GM21360 (cell line): ENCODE measurements at regions not wholly inside any gene's neighbourhood (a gene's known extent, or its start where the extent isn't known, plus 50 kb on each side); places are given as distances from the start of the nearest gene placed in this dataset.
"Not testable (repeated sequence)": the region's sequence is repeated elsewhere in the genome, so short reads cannot be mapped to it uniquely, and the experiment has no call there.

Experiments used
- ATAC-seq: cut with Tn5 transposase; IDR thresholded peaks from one replicate; pipeline ENCODE4 v1.9.1; 2021; ENCODE audit warnings: mild to moderate bottlenecking, moderate library complexity; ENCODE audit not compliant: unreplicated experiment

DNA sequence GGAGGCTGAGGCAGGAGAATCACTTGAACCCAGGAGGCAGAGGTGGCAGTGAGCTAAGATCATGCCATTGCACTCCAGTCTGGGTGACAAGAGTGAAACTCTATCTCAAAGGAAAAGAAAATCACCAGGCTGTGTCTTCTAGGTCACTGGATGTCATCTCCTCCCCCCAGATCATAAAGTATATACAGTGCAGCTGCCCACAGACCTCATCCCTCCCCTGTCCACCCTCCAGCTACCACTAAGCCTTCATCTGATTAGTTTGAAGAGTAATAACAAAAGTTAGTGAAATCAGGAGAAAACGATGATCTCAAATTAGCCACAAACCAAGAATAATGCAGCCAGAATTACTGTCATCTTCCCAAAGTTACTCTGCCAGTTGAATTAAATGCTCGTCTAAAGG, 117.2 kb downstream of the ZNF22 start:
- ATAC-seq, result not testable (repeated sequence)

DNA sequence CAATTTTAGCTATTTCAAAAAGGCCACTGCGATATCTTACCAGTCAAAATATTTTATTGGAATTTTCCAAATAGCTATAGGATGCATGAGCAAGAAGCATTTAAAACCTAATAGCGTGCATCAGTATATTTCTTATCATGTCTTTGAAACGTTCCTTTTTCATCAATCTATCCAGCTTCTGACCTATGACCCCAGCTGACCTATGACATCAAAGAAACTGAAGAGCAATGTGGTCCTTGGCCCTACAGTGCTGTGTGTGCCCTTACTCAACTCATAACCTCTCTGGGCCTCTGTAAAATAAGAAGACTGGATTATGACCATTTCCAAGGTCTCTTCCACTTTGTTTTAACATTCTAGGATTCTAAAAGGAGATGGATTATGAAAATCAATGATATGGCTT, 118.2 kb downstream of the ZNF22 start:
- no peak for ATAC-seq

DNA sequence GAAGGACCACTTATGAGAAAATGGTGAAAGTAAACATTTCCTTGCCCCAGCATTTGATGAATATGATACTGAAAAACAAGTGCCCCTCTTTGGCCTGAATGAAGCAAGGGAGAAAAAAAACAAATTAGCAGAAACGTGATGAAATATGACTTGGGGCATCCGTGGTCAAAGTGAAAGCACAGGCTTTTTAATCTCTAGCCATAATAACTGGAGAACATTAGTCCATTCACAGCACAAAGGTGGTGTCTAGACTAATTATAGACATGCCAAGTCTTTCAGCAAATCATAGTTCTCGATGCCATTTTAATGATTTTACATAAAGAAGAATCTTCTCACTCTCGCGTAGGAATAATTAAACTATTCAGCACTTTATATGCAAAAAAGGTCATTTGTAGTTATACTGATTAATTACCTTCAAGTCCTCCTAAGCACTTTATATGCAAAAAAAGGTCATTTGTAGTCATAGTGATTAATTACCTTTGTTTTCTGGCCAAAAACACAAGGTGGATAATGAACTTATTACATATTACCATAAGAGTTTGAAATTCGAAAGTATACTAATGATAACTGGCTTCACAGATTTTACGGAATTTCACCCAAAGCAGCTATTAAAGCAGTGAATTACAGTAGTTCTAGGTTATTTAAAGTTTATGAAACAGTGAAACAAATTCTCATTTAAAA, 121.6 kb downstream of the ZNF22 start:
- not testable (repeated sequence) for ATAC-seq

DNA sequence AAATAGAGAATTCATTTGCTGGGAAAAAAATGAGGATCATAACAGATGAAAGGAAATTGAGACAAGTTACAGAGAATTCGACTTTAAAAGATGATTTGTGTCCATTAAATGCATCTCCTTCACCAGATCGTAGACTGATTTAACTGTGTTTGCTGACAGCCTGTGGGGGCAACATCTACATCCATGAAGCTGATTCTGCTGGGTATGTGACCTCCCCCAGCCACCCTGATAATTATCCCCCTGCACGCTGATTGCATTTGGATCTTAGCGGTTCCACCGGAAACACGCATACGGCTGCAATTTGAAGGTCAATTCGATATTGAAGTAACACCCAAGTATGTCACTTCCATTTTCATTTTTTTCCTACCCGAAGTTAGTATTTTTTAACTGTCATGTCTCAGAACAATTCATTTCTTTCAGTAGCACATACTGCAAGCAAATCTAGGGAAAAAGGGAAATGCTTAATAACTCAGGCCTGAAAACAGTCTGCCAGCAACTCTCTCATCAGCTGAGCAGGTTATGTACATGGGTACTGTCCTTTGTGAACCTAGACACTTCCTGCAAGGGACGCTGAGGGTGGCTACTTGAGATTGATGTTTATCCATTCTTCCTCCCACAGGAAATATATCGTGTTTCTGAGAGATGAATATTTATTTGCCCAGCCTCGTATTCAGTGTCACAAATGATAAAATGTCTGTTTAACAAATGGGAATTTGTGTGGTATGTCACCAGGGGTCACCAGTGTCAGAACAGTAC, 134.9 kb downstream of the ZNF22 start:
- no peak for ATAC-seq

DNA sequence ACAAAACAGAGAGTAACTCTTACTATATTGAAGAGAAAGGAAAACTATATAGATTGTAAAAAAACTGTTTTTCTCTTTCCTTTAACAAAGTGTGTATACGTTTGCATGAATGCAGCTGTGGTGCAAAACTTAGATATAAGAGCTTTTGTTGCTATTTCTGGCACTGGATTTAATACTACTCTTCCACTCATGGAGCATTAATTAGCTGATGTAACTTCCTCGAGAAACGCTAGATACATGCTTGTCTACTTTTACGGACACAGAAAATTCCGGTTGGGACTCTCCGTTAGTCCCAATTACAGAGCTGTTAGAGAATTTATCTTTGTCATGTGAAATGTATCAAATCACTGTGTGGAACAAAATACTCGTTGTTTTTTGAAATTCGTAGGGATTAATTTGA, 135.5 kb downstream of the ZNF22 start:
- no peak for ATAC-seq

DNA sequence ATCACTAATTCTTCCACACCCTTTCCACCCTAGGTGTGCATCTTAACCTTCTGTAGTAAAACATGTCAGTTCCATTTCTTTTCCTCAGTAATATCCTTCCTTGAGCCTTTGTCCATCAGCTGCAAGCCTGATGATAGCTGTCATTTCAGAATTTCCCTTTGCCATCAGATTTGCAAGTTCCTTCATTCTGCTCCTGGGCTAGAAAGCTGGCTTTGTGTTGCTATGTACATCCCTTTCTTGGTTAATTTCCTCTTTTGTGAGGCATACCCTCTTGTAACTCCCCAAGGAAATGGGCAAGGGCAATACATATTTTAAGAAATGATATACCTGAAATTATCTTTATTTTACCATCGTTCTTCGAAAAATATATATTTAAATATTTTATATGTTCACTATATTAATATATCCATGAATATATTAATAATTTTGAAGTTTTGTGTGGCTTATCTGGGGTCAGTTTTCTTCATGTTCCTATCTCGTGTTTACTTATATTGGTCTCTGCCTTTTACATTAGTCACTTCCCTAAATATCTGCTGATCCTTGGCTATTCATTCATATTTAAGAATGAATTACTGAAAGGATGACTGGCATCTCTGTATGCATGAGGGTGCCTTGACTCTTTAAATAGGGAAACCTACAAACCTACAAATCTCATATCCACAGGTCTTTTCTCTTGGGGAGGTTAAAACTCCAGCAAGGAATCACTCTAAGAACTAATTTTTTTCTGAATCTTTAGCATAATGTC, 143.8 kb downstream of the ZNF22 start:
- no peak for ATAC-seq

DNA sequence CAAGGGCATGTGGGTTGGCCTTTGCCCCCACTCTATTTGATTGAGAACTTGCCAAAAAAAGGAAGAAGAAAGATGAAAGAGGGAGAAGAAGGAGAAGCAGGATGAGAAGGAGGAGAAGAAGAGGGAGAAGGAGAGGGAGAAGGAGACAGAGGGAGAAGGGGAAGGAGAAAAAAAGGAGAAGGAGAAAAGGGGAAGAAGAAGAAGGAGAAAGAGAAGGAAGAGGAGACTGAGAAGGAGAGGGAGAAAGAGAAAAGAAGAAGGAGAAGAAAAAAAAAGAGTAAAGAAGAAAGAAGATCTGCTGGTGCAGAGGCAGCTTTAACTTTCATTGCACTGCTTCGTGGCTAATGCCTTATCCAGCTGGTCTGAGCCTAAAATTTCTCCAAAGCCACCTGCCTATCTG, 144.4 kb downstream of the ZNF22 start:
- not testable (repeated sequence) for ATAC-seq

DNA sequence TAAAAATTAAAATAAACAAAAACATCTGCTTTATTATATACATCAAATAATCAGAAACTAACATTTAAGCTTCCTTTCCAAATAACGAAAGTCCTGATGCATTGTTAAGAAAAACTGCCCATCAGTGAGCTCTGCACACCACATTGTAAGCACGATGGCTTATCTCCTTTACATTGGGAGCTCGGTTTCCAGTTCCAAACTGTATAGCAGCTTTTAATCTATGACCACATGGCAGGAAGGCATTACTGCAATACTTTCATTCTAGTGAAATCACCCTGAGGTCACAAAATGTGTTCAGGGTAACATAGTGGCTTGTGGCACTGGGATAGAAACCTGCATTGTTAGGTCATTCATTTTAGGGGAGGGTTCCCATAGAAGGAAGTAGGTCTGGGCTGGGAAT, 146.3 kb downstream of the ZNF22 start:
- ATAC-seq, result no peak

DNA sequence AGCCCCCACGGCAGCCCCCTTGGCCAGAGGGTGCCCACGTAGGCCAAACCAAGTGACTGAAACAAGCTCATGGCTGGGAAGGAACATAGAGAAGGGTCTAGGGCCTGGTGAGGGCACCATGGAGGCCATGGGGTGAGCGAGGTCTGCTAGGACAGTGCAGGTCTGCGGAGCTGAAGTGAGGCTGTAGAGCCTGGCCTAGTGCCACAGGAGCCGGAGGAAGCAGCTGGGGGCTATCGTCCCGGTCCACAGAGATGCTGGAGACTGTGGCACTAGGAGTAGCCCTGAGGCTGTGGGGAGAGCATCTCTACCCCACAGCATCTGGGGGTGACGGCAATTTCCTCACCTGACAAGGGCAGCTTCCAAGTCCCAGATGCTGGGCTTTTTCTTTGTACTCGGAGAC, 150.3 kb downstream of the ZNF22 start:
- ATAC-seq, result no peak

DNA sequence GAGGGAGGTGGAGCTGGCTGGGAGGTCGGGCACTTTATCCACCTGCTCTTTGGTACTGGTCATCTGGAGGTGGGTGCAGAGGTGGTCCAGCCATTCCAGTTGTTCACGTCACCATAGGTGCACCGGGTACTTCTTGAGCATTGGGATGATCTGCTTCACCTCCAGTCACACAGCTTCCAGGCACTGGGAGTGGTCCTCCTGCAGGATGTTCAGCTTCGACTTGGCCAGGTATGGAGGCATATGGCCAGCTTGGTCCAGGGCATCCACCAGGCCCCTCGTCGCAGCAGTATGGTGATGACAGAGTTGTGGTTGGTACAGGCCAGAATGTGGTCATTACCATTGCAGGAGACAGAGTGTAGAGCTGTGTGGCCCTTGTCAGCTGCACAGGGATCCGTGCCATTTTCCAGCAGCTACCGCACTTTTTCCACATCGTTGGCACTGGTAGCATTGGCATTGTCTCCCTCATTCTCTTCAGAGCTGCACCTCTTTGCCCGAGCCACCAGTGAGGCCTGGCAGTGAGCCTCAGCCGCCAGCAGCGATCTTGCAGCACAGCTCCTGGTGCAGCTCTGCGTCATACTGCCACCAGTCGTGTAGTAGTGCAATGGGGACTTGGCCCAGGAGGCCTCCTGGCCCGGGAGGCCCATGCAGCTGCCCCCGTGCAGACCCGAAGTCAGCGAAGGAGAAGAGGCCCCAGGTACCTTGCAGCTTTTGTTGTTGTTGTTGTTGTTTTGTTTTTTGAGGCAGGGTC, 150.9 kb downstream of the ZNF22 start:
- no peak for ATAC-seq

DNA sequence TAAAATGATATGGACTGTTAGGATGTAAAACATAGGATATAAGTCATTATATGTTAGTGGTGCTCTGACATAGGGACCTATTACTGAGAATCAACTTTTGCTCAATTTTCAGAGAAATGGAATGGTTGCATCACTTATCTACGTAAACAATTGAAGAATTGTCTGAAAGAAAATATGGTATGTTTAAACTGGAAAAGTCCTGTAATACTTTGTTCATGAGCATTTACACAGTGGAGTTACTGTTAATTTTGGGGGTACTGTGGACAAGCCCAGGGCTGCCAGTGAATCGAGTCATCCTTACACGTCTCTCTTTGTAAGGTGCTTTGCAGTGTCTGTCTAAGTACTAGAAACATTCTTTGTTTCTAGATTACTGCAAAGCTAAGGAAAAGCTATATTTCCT, 152.0 kb downstream of the ZNF22 start:
- ATAC-seq, result no peak

DNA sequence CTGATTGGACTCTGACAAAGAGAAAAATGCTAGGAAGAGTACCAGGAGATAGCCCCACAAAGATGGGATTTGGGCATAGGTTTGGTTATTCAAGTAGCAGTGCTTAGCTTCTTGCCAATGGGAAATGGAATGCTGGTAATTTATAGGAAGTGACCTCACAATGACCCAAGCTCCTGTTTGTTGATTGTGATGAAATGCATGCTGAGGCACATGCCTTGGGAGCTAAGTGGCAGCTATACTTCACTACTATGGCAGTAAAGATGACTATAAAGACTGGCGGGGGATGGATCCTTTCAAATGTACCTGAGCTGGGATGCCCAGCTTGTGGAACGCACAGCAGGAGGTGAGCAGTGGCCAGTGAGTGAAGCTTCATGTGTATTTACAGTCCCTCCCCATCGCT, 153.8 kb downstream of the ZNF22 start:
- ATAC-seq, result no peak

DNA sequence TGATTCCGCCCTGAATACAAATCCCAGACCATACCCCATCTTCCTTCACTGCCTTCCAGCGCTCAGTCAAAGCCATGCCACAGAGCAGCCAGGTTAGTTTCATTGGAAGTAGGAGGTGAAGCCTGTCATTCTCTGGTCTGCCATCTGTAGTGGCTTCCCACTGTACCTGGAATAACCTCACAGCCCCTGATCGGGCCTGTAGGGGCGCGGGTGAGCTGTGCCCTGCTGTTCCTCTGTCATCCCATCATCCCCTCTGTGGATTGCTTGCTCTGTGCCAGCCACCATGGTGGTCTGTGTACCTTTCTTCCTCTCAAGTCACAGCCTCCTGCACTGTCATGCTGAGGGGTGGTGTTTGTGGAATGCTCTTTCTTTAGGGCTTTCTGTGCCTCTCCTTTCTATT, 155.1 kb downstream of the ZNF22 start:
- no peak for ATAC-seq

DNA sequence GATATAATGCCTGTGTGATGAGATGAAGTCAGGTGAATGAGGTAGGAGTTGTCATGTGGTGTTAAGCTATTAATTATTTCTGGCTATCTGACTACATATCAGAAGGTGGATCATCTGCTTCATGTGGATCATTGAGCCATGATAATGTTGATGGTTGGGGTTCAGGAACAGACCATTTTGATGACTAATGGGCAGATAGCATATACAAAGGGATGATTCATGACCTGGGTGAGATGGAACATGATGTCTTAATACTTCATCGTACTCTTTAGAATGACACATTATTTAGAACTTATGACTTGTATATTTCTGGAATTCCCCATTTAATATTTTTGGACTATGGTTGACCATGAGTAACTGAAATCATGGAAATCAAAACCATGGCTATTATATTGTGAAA, 155.1 kb downstream of the OR13A1 start:
- no peak for ATAC-seq

DNA sequence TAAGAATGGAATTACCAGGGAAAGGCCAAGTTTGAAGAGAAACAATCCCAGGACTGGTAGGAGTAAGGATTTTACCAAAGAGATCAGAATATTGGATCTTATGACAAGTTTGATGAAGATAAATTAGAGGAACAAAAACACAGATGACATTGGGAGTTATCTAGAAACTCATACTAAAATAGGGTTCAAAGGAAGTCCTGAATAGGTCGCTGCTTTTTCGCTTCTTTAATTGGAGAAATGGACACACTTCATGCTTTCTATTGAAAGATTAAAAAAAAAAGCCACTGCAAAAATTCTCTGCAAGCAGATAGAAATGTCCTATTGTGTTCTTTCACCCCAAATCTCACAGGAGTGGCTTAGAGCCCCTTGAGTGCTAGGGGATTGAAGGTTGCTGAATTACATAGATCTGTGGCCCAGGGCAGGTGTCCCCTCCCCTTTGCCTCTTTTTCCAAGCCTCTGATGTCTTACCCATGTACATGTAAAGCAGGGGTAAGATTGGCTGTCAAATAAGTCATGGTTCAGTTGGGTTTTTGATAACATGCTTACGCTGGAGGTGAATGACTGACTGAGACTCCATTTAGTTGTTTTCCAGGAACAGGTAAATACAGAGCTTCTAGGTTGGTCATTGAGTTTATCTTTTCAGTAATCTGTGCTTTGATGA, 152.0 kb downstream of the OR13A1 start:
- ATAC-seq, result no peak

DNA sequence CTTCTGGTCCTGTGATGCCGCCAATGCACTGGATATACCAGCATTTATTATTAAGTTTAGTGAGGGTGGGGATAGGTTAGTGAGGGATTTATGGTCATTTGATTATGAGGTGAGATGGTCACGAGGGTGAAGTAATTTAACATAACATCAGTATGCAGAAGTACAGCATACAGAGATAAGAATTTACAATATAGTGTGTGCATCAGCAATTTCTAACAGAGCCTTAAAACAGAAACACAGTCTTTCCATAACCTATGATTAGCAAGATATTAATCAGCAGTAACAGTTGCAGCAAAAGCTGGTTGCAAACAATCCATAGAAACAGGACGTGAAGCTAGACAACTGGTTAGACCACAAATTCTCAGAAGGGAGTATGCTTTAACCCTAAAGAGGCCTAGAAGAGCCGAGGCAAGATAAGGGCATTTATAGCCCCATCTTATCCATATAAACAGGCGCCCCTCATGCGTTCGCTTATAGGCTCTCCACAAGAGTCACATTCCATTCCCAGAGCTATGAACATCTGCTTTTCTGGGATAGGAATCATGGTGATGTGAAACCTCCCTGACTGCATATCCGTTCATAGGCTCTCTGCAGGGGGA, 139.8 kb downstream of the OR13A1 start:
- not testable (repeated sequence) for ATAC-seq

DNA sequence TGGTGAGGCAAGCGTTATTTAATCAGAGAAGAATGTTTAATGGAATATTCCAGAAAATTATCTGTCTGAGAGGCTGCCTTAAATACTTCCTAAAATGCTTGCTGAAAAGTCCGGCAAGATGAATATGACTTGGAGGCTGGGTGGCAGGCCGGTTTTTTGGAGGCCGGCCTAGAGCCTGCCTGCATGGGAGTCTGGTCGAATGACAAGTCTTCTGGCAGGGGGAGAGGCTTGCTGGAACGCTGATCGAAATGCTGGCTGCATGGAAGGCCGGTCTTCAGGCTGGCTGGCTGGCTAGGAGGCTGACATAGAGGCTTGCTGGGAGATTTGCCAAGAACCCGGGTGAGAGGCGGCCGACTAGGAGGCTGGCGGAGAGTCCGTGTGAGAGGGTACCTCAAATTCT, 135.7 kb downstream of the OR13A1 start:
- no peak for ATAC-seq

DNA sequence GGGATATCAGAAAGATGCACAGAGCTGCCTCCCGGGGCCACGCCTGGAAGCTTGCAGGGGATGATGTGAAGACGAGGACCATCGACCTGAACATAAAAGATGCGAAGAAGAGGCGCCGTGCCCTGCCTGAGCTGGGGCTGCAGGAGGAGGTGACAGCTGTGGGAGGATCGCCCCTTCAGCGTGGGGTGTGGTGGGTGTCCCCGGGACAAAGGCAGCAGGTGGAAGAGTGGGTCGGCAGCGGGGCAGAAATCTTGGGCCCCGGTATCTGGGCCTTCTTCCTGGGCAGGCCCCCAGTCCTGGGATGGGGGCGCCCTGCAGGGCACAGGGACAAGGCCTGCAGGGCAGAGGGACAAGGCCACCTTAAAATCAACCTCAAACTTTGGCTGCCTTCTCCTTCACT, 134.9 kb downstream of the OR13A1 start:
- ATAC-seq, result no peak

DNA sequence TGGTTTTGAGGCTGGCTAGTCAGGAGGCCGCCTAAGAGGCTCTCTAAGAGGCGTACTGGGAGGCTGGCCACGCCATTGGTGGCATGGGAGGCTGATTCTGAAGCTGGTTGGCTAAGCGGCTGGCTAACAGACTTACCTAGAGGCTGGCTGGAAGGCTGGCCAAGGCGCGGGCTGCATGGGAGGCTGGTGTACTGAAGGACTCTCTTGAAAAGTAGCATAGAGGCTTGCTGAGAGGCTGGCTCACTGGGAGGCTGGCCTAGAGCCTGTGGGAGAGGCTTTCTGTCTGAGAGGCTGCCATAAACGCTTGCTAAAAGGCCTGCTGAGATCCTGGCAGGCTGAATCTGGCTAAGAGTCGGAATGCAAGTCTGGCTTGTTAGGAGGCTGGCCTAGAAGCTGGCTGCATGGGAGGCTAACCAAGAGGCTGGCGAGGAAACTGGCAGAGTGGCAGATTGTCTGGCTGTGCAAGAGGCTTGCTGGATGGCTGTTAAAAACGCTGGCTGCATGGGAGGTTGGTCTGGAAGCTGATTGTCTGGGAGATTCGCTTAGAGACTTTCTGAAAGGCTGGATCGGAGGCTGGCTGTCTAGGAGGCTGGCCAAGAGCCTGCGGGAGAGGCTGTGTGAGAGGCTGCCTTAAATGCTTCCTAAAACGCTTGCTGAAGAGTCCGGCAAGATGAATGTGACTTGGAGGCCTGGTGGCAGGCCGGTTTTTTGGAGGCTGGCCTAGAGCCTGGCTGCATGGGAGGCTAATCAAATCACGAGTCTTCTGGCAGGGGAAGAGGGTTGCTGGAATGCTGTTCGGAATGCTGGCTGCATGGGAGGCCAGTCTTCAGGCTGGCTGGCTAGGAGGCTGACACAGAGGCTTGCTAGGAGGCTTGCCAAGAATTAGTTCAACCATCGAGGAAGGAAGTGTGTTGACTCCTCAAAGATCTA, 134.2 kb downstream of the OR13A1 start:
- ATAC-seq, result no peak
